ENCODE measurements at regions not wholly inside any gene's neighbourhood (a gene's known extent, or its start where the extent isn't known, plus 50 kb on each side); places are given as distances from the start of the nearest gene placed in this dataset.

DNA sequence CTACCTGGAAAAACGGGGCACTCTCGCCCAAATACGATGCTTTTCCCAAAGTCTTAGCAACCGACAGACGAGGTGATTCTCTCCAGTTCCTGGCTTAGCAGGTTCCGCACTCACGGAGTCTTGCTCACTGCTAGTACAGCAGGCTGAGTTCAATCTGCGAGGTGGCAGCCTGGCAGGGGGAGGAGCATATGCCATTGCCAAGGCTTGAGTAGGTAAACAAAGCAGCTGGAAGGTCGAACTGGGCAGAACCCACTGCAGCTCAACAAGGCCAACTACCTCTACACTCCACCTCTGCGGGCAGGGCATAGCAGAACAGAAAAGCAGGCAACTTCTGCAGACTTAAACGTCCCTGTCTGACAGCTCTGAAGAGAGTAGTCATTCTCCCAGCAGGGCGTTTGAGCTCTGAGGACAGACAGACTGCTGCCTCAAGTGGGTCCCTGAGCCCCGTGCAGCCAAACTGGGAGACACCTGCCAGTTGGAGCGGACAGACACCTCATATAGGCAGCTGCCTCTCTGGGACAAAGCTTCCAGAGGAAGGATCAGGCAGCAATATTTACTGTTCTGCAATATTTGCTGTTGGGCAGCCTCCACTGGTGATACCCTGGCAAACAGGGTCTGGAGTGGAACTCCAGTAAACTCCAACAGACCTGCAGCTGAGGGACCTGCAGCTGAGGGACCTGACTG, 73.4 kb upstream of the CADM2 start:
- no peaks in the 10 kb centered on the region for H3K27me3 ChIP-seq (replicated peaks in 2 of 5; ENCODE audit: control insufficient read depth in 4 of 5, insufficient read depth in 5 of 5, low read length in 4 of 5)
- H3K4me1 ChIP-seq (ENCODE audit: control extremely low read depth in 1 of 4, control insufficient read depth in 4 of 4, insufficient read depth in 4 of 4, low read length in 3 of 4), result no peaks in the 10 kb centered on the region
- no peak for DNase-seq
- H3K4me3 ChIP-seq (ENCODE audit: control insufficient read depth in 1 of 7, extremely low read depth in 1 of 7, insufficient read depth in 4 of 7, low read depth in 2 of 7, low read length in 6 of 7), result no peak overlapping the region
- H3K9me3 ChIP-seq (ENCODE audit: control extremely low read depth in 1 of 5, control insufficient read depth in 4 of 5, insufficient read depth in 2 of 5, low read depth in 1 of 5, low read length in 4 of 5), result peaks cover 0 to 1% (median 0%) of the 10 kb centered on the region in 5 experiments
- H3K36me3 ChIP-seq (ENCODE audit: control insufficient read depth in 4 of 4, insufficient read depth in 4 of 4, low read length in 3 of 4), result no peaks in the 10 kb centered on the region
- WGBS (ENCODE audit: insufficient coverage), result 90% methylated on average over 12 of the region's 14 CpGs
- ChIA-PET CTCF (interaction anchor here (1.2 kb wide), 1 partner anchor 47 kb away, joined by 3 read pairs; no protein-coding TSS in a partner anchor), POLR2A (no interaction called here)
- H3K27ac ChIP-seq (ENCODE audit: insufficient read depth in 1 of 2, low read depth in 1 of 2, low read length in 2 of 2, poor library complexity in 1 of 2, severe bottlenecking in 2 of 2), result no peak overlapping the region

DNA sequence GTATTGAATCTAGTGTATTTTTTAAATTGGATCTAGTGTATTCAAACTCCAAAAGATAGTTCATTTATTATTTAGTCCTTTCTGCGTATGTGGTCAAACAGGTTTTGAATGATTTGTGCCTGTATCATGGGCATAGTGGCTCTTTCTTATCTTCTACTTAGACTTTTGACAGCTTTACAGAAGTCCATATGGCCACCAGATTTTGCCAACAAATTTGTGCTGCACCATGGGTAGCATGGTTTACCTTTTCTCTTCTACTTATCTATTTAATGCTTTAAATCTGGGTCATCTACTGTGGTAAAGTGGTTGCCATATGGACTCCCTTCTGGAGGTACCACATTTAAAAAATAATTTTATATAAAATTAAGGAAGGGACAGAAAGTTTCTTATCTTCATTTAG, 66.9 kb upstream of the CADM2 start:
- POLR2A ChIA-PET, result no interaction called here
- no peaks in the 10 kb centered on the region for H3K4me1 ChIP-seq (ENCODE audit: control extremely low read depth in 1 of 4, control insufficient read depth in 4 of 4, insufficient read depth in 4 of 4, low read length in 3 of 4)
- H3K9me3 ChIP-seq (ENCODE audit: control extremely low read depth in 1 of 5, control insufficient read depth in 4 of 5, insufficient read depth in 2 of 5, low read depth in 1 of 5, low read length in 4 of 5), result peaks cover 0 to 3% (median 0%) of the 10 kb centered on the region in 5 experiments
- WGBS (ENCODE audit: insufficient coverage), result no CpG with 5 or more reads among the region's 1 CpG
- no peaks in the 10 kb centered on the region for H3K27me3 ChIP-seq (replicated peaks in 2 of 5; ENCODE audit: control insufficient read depth in 4 of 5, insufficient read depth in 5 of 5, low read length in 4 of 5)
- H3K27ac ChIP-seq (ENCODE audit: insufficient read depth in 1 of 2, low read depth in 1 of 2, low read length in 2 of 2, poor library complexity in 1 of 2, severe bottlenecking in 2 of 2), result no peak overlapping the region
- DNase-seq, result no peak
- H3K36me3 ChIP-seq (ENCODE audit: control insufficient read depth in 4 of 4, insufficient read depth in 4 of 4, low read length in 3 of 4), result no peaks in the 10 kb centered on the region
- H3K4me3 ChIP-seq (ENCODE audit: control insufficient read depth in 1 of 7, extremely low read depth in 1 of 7, insufficient read depth in 4 of 7, low read depth in 2 of 7, low read length in 6 of 7), result no peak overlapping the region
- CTCF ChIA-PET, result no interaction called here

DNA sequence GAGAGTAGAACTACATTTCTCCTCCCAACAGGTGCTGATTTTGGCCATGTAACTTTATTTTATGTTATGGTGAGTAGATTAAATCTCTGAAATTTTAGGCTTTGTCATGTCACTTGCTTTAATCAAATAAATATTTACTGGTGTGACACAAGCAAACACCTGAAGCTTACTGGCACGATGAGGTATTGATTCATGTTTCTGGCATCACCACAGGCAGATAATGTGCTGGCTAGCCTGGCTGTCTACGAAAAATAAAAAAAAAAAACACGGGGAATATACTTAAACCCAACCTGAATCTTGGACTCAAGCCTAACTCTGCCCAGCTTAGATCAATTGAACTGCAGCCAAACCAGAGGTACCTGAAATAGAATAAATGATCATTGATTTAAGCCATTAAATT, 65.6 kb upstream of the CADM2 start:
- Histone ChIP-seq H3K36me3 (ENCODE audit: control insufficient read depth in 4 of 4, insufficient read depth in 4 of 4, low read length in 3 of 4) (no peaks in the 10 kb centered on the region), H3K9me3 (ENCODE audit: control extremely low read depth in 1 of 5, control insufficient read depth in 4 of 5, insufficient read depth in 2 of 5, low read depth in 1 of 5, low read length in 4 of 5) (peaks cover 0 to 10% (median 0%) of the 10 kb centered on the region in 5 experiments), H3K27ac (ENCODE audit: insufficient read depth in 1 of 2, low read depth in 1 of 2, low read length in 2 of 2, poor library complexity in 1 of 2, severe bottlenecking in 2 of 2) (no peak overlapping the region), H3K4me1 (ENCODE audit: control extremely low read depth in 1 of 4, control insufficient read depth in 4 of 4, insufficient read depth in 4 of 4, low read length in 3 of 4) (no peaks in the 10 kb centered on the region), H3K27me3 (replicated peaks in 2 of 5; ENCODE audit: control insufficient read depth in 4 of 5, insufficient read depth in 5 of 5, low read length in 4 of 5) (no peaks in the 10 kb centered on the region), H3K4me3 (ENCODE audit: control insufficient read depth in 1 of 7, extremely low read depth in 1 of 7, insufficient read depth in 4 of 7, low read depth in 2 of 7, low read length in 6 of 7) (no peak overlapping the region)
- CTCF ChIA-PET, result no interaction called here
- DNase-seq, result no peak
- POLR2A ChIA-PET, result no interaction called here
- no CpG with 5 or more reads among the region's 3 CpGs for WGBS (ENCODE audit: insufficient coverage)

- no peaks in the 10 kb centered on the region for H3K27me3 ChIP-seq (replicated peaks in 2 of 5; ENCODE audit: control insufficient read depth in 4 of 5, insufficient read depth in 5 of 5, low read length in 4 of 5)
- H3K4me3 ChIP-seq (ENCODE audit: control insufficient read depth in 1 of 7, extremely low read depth in 1 of 7, insufficient read depth in 4 of 7, low read depth in 2 of 7, low read length in 6 of 7), result no peak overlapping the region
- H3K9me3 ChIP-seq (ENCODE audit: control extremely low read depth in 1 of 5, control insufficient read depth in 4 of 5, insufficient read depth in 2 of 5, low read depth in 1 of 5, low read length in 4 of 5), result no peaks in the 10 kb centered on the region
- ChIA-PET CTCF (no interaction called here), POLR2A (interaction anchor here (0.5 kb wide), 1 partner anchor 9 kb away, joined by 5 read pairs; no protein-coding TSS in a partner anchor)
- no peaks in the 10 kb centered on the region for H3K36me3 ChIP-seq (ENCODE audit: control insufficient read depth in 4 of 4, insufficient read depth in 4 of 4, low read length in 3 of 4)
- H3K27ac ChIP-seq (ENCODE audit: insufficient read depth in 1 of 2, low read depth in 1 of 2, low read length in 2 of 2, poor library complexity in 1 of 2, severe bottlenecking in 2 of 2), result no peak overlapping the region
- no peaks in the 10 kb centered on the region for H3K4me1 ChIP-seq (ENCODE audit: control extremely low read depth in 1 of 4, control insufficient read depth in 4 of 4, insufficient read depth in 4 of 4, low read length in 3 of 4)
- DNase-seq, result no peak
Observed at GRCh38 chr3:84904212-84904611, 54.6 kb upstream of the CADM2 start.

DNA sequence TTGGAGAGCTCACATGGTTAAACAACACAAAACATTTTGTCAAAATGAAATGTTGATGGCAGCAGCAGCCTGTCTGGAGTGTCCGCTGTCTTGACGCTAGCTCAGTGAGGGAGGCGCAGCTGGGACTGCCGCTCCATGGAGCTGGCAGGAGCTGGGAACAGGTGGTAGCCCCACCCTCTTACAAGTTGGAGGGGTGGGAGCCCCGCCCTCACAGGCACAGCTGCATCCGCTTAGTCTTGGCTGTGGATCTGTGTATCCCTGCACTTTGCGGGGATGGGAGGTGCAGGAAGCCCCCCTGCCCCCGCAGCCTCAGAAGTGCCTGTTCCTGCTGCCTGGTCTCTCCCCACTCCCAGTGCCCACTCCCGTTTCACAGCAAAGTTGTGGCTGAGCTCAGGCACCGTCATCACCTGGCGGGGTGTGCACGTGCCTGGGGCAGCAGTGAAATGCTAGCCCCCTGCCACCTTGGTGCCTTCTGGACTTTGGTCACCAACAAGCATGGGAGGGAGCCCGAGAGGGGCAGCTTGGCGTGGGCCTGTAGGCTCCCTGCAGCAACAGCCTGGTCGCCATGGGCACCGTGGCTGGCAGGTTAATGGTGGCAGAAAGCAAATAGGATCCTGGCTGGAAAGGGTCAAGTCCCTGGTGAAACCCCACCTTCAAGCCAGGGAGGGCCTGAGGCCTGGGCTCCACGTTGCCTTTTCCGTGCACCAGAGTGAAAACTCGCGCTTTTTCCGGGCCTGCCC, 53.8 kb upstream of the CADM2 start:
- 95% methylated on average over 20 of the region's 21 CpGs for WGBS (ENCODE audit: insufficient coverage)
- POLR2A ChIA-PET, result no interaction called here
- Histone ChIP-seq H3K36me3 (ENCODE audit: control insufficient read depth in 4 of 4, insufficient read depth in 4 of 4, low read length in 3 of 4) (no peaks in the 10 kb centered on the region), H3K4me3 (ENCODE audit: control insufficient read depth in 1 of 7, extremely low read depth in 1 of 7, insufficient read depth in 4 of 7, low read depth in 2 of 7, low read length in 6 of 7) (no peak overlapping the region), H3K27me3 (replicated peaks in 2 of 5; ENCODE audit: control insufficient read depth in 4 of 5, insufficient read depth in 5 of 5, low read length in 4 of 5) (no peaks in the 10 kb centered on the region), H3K27ac (ENCODE audit: insufficient read depth in 1 of 2, low read depth in 1 of 2, low read length in 2 of 2, poor library complexity in 1 of 2, severe bottlenecking in 2 of 2) (no peak overlapping the region), H3K4me1 (ENCODE audit: control extremely low read depth in 1 of 4, control insufficient read depth in 4 of 4, insufficient read depth in 4 of 4, low read length in 3 of 4) (no peaks in the 10 kb centered on the region), H3K9me3 (ENCODE audit: control extremely low read depth in 1 of 5, control insufficient read depth in 4 of 5, insufficient read depth in 2 of 5, low read depth in 1 of 5, low read length in 4 of 5) (no peaks in the 10 kb centered on the region)
- DNase-seq, result no peak
- CTCF ChIA-PET, result no interaction called here

- no peaks in the 10 kb centered on the region for H3K27me3 ChIP-seq (replicated peaks in 2 of 5; ENCODE audit: control insufficient read depth in 4 of 5, insufficient read depth in 5 of 5, low read length in 4 of 5)
- no peaks in the 10 kb centered on the region for H3K9me3 ChIP-seq (ENCODE audit: control extremely low read depth in 1 of 5, control insufficient read depth in 4 of 5, insufficient read depth in 2 of 5, low read depth in 1 of 5, low read length in 4 of 5)
- no peak overlapping the region for H3K4me3 ChIP-seq (ENCODE audit: control insufficient read depth in 1 of 7, extremely low read depth in 1 of 7, insufficient read depth in 4 of 7, low read depth in 2 of 7, low read length in 6 of 7)
- 100% methylated on average over 4 of the region's 5 CpGs for WGBS (ENCODE audit: insufficient coverage)
- H3K27ac ChIP-seq (ENCODE audit: insufficient read depth in 1 of 2, low read depth in 1 of 2, low read length in 2 of 2, poor library complexity in 1 of 2, severe bottlenecking in 2 of 2), result no peak overlapping the region
- POLR2A ChIA-PET, result no interaction called here
- H3K4me1 ChIP-seq (ENCODE audit: control extremely low read depth in 1 of 4, control insufficient read depth in 4 of 4, insufficient read depth in 4 of 4, low read length in 3 of 4), result no peaks in the 10 kb centered on the region
- DNase-seq, result no peak
- CTCF ChIA-PET, result no interaction called here
- no peaks in the 10 kb centered on the region for H3K36me3 ChIP-seq (ENCODE audit: control insufficient read depth in 4 of 4, insufficient read depth in 4 of 4, low read length in 3 of 4)
Observed at GRCh38 chr3:84905556-84905920, 53.3 kb upstream of the CADM2 start.

DNA sequence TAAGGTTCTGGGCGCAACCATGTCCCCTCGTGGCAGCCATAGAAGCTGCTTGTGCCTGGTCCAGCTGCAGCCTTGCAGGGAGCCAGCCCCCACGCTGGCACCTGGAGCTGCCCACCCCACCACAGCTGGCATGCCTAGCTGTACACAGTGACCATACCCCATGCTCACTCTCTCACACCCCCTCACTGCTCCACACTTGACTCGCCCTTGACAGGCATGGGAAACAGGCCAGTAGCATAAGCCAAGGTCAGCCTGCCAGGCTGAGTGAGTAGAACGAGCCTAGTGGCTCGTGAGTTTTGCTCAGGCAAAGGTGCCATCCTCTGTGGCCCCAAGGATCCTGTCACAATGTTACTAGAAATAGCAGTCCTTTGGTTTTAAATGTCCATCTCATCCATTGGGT, 52.7 kb upstream of the CADM2 start:
- Histone ChIP-seq H3K27ac (ENCODE audit: insufficient read depth in 1 of 2, low read depth in 1 of 2, low read length in 2 of 2, poor library complexity in 1 of 2, severe bottlenecking in 2 of 2) (no peak overlapping the region), H3K4me1 (ENCODE audit: control extremely low read depth in 1 of 4, control insufficient read depth in 4 of 4, insufficient read depth in 4 of 4, low read length in 3 of 4) (no peaks in the 10 kb centered on the region), H3K4me3 (ENCODE audit: control insufficient read depth in 1 of 7, extremely low read depth in 1 of 7, insufficient read depth in 4 of 7, low read depth in 2 of 7, low read length in 6 of 7) (no peak overlapping the region), H3K36me3 (ENCODE audit: control insufficient read depth in 4 of 4, insufficient read depth in 4 of 4, low read length in 3 of 4) (no peaks in the 10 kb centered on the region), H3K9me3 (ENCODE audit: control extremely low read depth in 1 of 5, control insufficient read depth in 4 of 5, insufficient read depth in 2 of 5, low read depth in 1 of 5, low read length in 4 of 5) (no peaks in the 10 kb centered on the region), H3K27me3 (replicated peaks in 2 of 5; ENCODE audit: control insufficient read depth in 4 of 5, insufficient read depth in 5 of 5, low read length in 4 of 5) (no peaks in the 10 kb centered on the region)
- ChIA-PET CTCF (no interaction called here), POLR2A (no interaction called here)
- 75% methylated on average over 6 of the region's 6 CpGs for WGBS (ENCODE audit: insufficient coverage)
- no peak for DNase-seq
